ENCODE measurements at regions not wholly inside any gene's neighbourhood (a gene's known extent, or its start where the extent isn't known, plus 50 kb on each side); places are given as distances from the start of the nearest gene placed in this dataset.

- DNase-seq (ENCODE audit: insufficient read length) (no peak), FAIRE-seq (no peak)
- no peak for TF ChIP-seq POLR2A (IDR thresholded peaks at IDR 0.05; ENCODE audit: low read depth, low read length)
- no peak for TF ChIP-seq POLR2AphosphoS5 (IDR thresholded peaks at IDR 0.05; ENCODE audit: low read depth, low read length)
- TF ChIP-seq TAF1 (IDR thresholded peaks at IDR 0.05; ENCODE audit: borderline replicate concordance, low read depth, low read length): no peak
These were observed 130.9 kb downstream of the SEC16B start for GRCh38 chr1:177838907-177839485.

- no peak for FAIRE-seq
- no peak for DNase-seq (ENCODE audit: insufficient read length)
- TF ChIP-seq POLR2A (IDR thresholded peaks at IDR 0.05; ENCODE audit: low read depth, low read length): no peak
- no peak for TF ChIP-seq TAF1 (IDR thresholded peaks at IDR 0.05; ENCODE audit: borderline replicate concordance, low read depth, low read length)
- no peak for TF ChIP-seq POLR2AphosphoS5 (IDR thresholded peaks at IDR 0.05; ENCODE audit: low read depth, low read length)
These were observed 136.2 kb downstream of the SEC16B start for GRCh38 chr1:177833631-177834030.

- TF ChIP-seq TAF1 (IDR thresholded peaks at IDR 0.05; ENCODE audit: borderline replicate concordance, low read depth, low read length) (no peak), POLR2AphosphoS5 (IDR thresholded peaks at IDR 0.05; ENCODE audit: low read depth, low read length) (no peak), POLR2A (IDR thresholded peaks at IDR 0.05; ENCODE audit: low read depth, low read length) (no peak)
- DNase-seq (ENCODE audit: insufficient read length) (no peak), FAIRE-seq (no peak)
These were observed 139.2 kb downstream of the SEC16B start for GRCh38 chr1:177830531-177831135.

- DNase-seq (ENCODE audit: insufficient read length): no peak
- no peak for FAIRE-seq
- TF ChIP-seq POLR2A (IDR thresholded peaks at IDR 0.05; ENCODE audit: low read depth, low read length) (no peak), TAF1 (IDR thresholded peaks at IDR 0.05; ENCODE audit: borderline replicate concordance, low read depth, low read length) (no peak), POLR2AphosphoS5 (IDR thresholded peaks at IDR 0.05; ENCODE audit: low read depth, low read length) (no peak)
These were observed 144.5 kb downstream of the SEC16B start for GRCh38 chr1:177825276-177825901.

GRCh38 chr1:177824508-177824982, 145.3 kb downstream of the SEC16B start:
- TF ChIP-seq TAF1 (IDR thresholded peaks at IDR 0.05; ENCODE audit: borderline replicate concordance, low read depth, low read length): no peak
- no peak for TF ChIP-seq POLR2AphosphoS5 (IDR thresholded peaks at IDR 0.05; ENCODE audit: low read depth, low read length)
- no peak for TF ChIP-seq POLR2A (IDR thresholded peaks at IDR 0.05; ENCODE audit: low read depth, low read length)
- FAIRE-seq (no peak), DNase-seq (ENCODE audit: insufficient read length) (no peak)

- DNase-seq (ENCODE audit: insufficient read length): no peak
These were observed 149.6 kb downstream of the SEC16B start for GRCh38 chr1:177820213-177820612.

GRCh38 chr1:177817937-177818875, 151.7 kb downstream of the SEC16B start:
- no peak for DNase-seq (ENCODE audit: insufficient read length)
- FAIRE-seq: peak; percentile 48
- no peak for TF ChIP-seq TAF1 (IDR thresholded peaks at IDR 0.05; ENCODE audit: borderline replicate concordance, low read depth, low read length)
- TF ChIP-seq POLR2A (IDR thresholded peaks at IDR 0.05; ENCODE audit: low read depth, low read length): no peak
- no peak for TF ChIP-seq POLR2AphosphoS5 (IDR thresholded peaks at IDR 0.05; ENCODE audit: low read depth, low read length)

More at GRCh38 chr1:177820213-177820612, 149.6 kb downstream of the SEC16B start:
- FAIRE-seq: no peak
- TF ChIP-seq POLR2A (IDR thresholded peaks at IDR 0.05; ENCODE audit: low read depth, low read length) (no peak), POLR2AphosphoS5 (IDR thresholded peaks at IDR 0.05; ENCODE audit: low read depth, low read length) (no peak)

GRCh38 chr1:177812650-177813049, 157.2 kb downstream of the SEC16B start:
- DNase-seq (ENCODE audit: insufficient read length): no peak
- TF ChIP-seq TAF1 (IDR thresholded peaks at IDR 0.05; ENCODE audit: borderline replicate concordance, low read depth, low read length): no peak
- TF ChIP-seq POLR2AphosphoS5 (IDR thresholded peaks at IDR 0.05; ENCODE audit: low read depth, low read length): no peak
- TF ChIP-seq POLR2A (IDR thresholded peaks at IDR 0.05; ENCODE audit: low read depth, low read length): no peak
- no peak for FAIRE-seq

- TF ChIP-seq TAF1 (IDR thresholded peaks at IDR 0.05; ENCODE audit: borderline replicate concordance, low read depth, low read length) (no peak), POLR2A (IDR thresholded peaks at IDR 0.05; ENCODE audit: low read depth, low read length) (no peak)
- no peak for DNase-seq (ENCODE audit: insufficient read length)
- FAIRE-seq: no peak
These were observed 157.7 kb downstream of the SEC16B start for GRCh38 chr1:177812144-177812543.

- DNase-seq (ENCODE audit: insufficient read length): no peak
- FAIRE-seq: no peak
- TF ChIP-seq TAF1 (IDR thresholded peaks at IDR 0.05; ENCODE audit: borderline replicate concordance, low read depth, low read length) (no peak), POLR2A (IDR thresholded peaks at IDR 0.05; ENCODE audit: low read depth, low read length) (no peak), POLR2AphosphoS5 (IDR thresholded peaks at IDR 0.05; ENCODE audit: low read depth, low read length) (no peak)
These were observed 158.4 kb downstream of the SEC16B start for GRCh38 chr1:177811429-177811828.

- FAIRE-seq (peak; percentile 38), DNase-seq (ENCODE audit: insufficient read length) (no peak)
- TF ChIP-seq POLR2AphosphoS5 (IDR thresholded peaks at IDR 0.05; ENCODE audit: low read depth, low read length) (no peak), TAF1 (IDR thresholded peaks at IDR 0.05; ENCODE audit: borderline replicate concordance, low read depth, low read length) (no peak), POLR2A (IDR thresholded peaks at IDR 0.05; ENCODE audit: low read depth, low read length) (no peak)
These were observed 160.0 kb downstream of the SEC16B start for GRCh38 chr1:177809819-177810218.

Measured in GM12892 (cell line).